ENCODE measurements at regions not wholly inside any gene's neighbourhood (a gene's known extent, or its start where the extent isn't known, plus 50 kb on each side); places are given as distances from the start of the nearest gene placed in this dataset.

- no peak overlapping the region for H3K27ac ChIP-seq (ENCODE audit: low read depth, low read length)
- no peaks in the 10 kb centered on the region for H3F3A ChIP-seq (ENCODE audit: insufficient read depth)
- no peaks in the 10 kb centered on the region for H3K79me2 ChIP-seq (ENCODE audit: insufficient read depth, low read length)
- no peak overlapping the region for H2AFZ ChIP-seq (ENCODE audit: low read depth, low read length, severe bottlenecking)
- H3K36me3 ChIP-seq (ENCODE audit: low read length): no peaks in the 10 kb centered on the region
- no peak for TF ChIP-seq EZH2phosphoT487 (conservative IDR thresholded peaks at IDR 0.05; ENCODE audit: low read length)
- TF ChIP-seq CTCF (IDR thresholded peaks at IDR 0.05; ENCODE audit: insufficient read depth, low read length, poor library complexity, severe bottlenecking): no peak
- H3K9me2 ChIP-seq (replicated peaks; ENCODE audit: insufficient read depth, low read length): no peaks in the 10 kb centered on the region
- H3K27me3 ChIP-seq (ENCODE audit: low read length): no peaks in the 10 kb centered on the region
- H3K9me3 ChIP-seq (ENCODE audit: insufficient read depth, low read length): no peaks in the 10 kb centered on the region
- no peak overlapping the region for H3K4me3 ChIP-seq (ENCODE audit: insufficient read depth, low read length, poor library complexity, severe bottlenecking)
- H3K9ac ChIP-seq (ENCODE audit: low read length): no peak overlapping the region
- H3K4me2 ChIP-seq (ENCODE audit: low read depth, low read length, poor library complexity, severe bottlenecking): no peak overlapping the region
- H4K20me1 ChIP-seq (ENCODE audit: low read depth, low read length): no peaks in the 10 kb centered on the region
These were observed 184.5 kb upstream of the PDE10A start for GRCh38 chr6:165847407-165848085.

GRCh38 chr6:165846123-165846966 lies 183.3 kb upstream of the PDE10A start:
- Histone ChIP-seq H4K20me1 (ENCODE audit: low read depth, low read length) (no peaks in the 10 kb centered on the region), H3K9me3 (ENCODE audit: insufficient read depth, low read length) (no peaks in the 10 kb centered on the region), H3K36me3 (ENCODE audit: low read length) (no peaks in the 10 kb centered on the region), H3K4me3 (ENCODE audit: insufficient read depth, low read length, poor library complexity, severe bottlenecking) (no peak overlapping the region), H3K9ac (ENCODE audit: low read length) (no peak overlapping the region), H3K27ac (ENCODE audit: low read depth, low read length) (no peak overlapping the region), H3K9me2 (replicated peaks; ENCODE audit: insufficient read depth, low read length) (no peaks in the 10 kb centered on the region), H3K79me2 (ENCODE audit: insufficient read depth, low read length) (no peaks in the 10 kb centered on the region), H3F3A (ENCODE audit: insufficient read depth) (no peaks in the 10 kb centered on the region), H3K27me3 (ENCODE audit: low read length) (no peaks in the 10 kb centered on the region), H3K4me2 (ENCODE audit: low read depth, low read length, poor library complexity, severe bottlenecking) (no peak overlapping the region), H2AFZ (ENCODE audit: low read depth, low read length, severe bottlenecking) (no peak overlapping the region)
- TF ChIP-seq CTCF (IDR thresholded peaks at IDR 0.05; ENCODE audit: insufficient read depth, low read length, poor library complexity, severe bottlenecking) (no peak), EZH2phosphoT487 (conservative IDR thresholded peaks at IDR 0.05; ENCODE audit: low read length) (no peak)

DNA sequence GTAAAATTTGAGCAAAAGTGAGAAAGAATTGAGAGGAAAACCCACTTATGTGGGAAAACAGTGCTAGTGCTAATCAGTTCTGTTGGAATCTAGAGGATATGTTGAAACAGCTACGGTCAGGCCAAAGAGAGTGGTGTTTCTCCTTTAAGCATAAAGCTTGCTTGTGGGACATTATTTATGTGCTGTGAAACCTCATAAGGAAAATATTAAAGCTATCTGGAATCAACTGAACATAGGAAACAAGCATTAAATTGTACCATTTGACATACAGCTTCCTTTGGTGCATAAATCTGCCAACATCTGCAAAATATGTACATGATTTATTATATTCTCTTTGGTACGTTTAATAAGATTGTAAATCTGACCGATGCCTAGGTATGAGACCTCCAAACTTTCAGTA lies 182.5 kb upstream of the PDE10A start:
- H3K4me3 ChIP-seq (ENCODE audit: insufficient read depth, low read length, poor library complexity, severe bottlenecking): no peak overlapping the region
- no peaks in the 10 kb centered on the region for H3K27me3 ChIP-seq (ENCODE audit: low read length)
- no peaks in the 10 kb centered on the region for H3K9me2 ChIP-seq (replicated peaks; ENCODE audit: insufficient read depth, low read length)
- H3K27ac ChIP-seq (ENCODE audit: low read depth, low read length): no peak overlapping the region
- H3F3A ChIP-seq (ENCODE audit: insufficient read depth): no peaks in the 10 kb centered on the region
- no peaks in the 10 kb centered on the region for H4K20me1 ChIP-seq (ENCODE audit: low read depth, low read length)
- H3K4me2 ChIP-seq (ENCODE audit: low read depth, low read length, poor library complexity, severe bottlenecking): no peak overlapping the region
- H3K9me3 ChIP-seq (ENCODE audit: insufficient read depth, low read length): no peaks in the 10 kb centered on the region
- no peak overlapping the region for H3K9ac ChIP-seq (ENCODE audit: low read length)
- TF ChIP-seq EZH2phosphoT487 (conservative IDR thresholded peaks at IDR 0.05; ENCODE audit: low read length): no peak
- no peaks in the 10 kb centered on the region for H3K36me3 ChIP-seq (ENCODE audit: low read length)
- no peak overlapping the region for H2AFZ ChIP-seq (ENCODE audit: low read depth, low read length, severe bottlenecking)
- no peaks in the 10 kb centered on the region for H3K79me2 ChIP-seq (ENCODE audit: insufficient read depth, low read length)

Measured in SU-DHL-6 (cell line).